HG03108 (cell line): ENCODE measurements at regions not wholly inside any gene's neighbourhood (a gene's known extent, or its start where the extent isn't known, plus 50 kb on each side); places are given as distances from the start of the nearest gene placed in this dataset.
"Not testable (repeated sequence)": the region's sequence is repeated elsewhere in the genome, so short reads cannot be mapped to it uniquely, and the experiment has no call there.

Source experiments
- ATAC-seq: cut with Tn5 transposase; IDR thresholded peaks from one replicate; pipeline ENCODE4 v1.9.1; 2021; ENCODE audit warnings: moderate library complexity; ENCODE audit not compliant: unreplicated experiment

GRCh38 chr3:89002191-89002590 is 105.2 kb upstream of the EPHA3 start:
- ATAC-seq: no peak

DNA sequence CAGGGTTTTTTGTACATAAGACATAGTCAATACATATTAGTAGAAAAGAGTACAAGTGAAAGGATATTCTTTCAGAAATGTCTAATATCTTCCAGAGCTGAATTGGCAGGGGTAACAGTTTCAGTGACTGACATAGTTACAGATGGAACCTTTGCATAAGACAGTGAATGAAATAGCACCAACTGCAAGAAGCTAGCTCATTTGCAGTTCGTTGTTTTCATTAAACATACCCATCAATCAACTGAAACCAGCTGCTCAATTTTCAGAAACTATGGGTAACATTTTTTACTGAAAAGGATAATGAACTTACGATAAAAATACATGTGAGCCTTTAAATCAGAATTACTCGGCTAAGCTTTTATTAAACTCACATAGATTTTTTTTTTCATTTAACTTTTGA is 93.9 kb upstream of the EPHA3 start:
- ATAC-seq: no peak

- ATAC-seq: no peak
Observed at GRCh38 chr3:89017531-89017930, 89.9 kb upstream of the EPHA3 start.

DNA sequence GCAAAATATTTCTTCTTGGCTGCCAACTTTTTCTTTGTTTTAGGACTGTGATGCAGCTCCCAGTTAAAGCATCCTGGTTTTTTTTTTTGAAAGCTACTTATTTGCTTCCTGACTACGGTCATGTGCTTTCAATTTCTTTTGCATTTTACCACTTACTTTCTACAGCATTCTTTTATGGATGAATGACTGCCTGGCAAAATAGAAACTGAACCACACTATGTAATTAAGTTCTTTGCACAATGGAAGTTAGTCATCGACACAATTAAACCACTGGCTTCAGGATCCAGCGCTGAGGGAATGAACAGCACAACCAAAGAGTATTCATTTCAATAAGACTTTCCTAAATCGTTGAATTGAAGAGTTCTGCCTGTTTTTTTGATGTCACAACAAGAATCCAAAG is 82.2 kb upstream of the EPHA3 start:
- ATAC-seq: no peak

GRCh38 chr3:89032346-89033013 is 74.9 kb upstream of the EPHA3 start:
- ATAC-seq: no peak

DNA sequence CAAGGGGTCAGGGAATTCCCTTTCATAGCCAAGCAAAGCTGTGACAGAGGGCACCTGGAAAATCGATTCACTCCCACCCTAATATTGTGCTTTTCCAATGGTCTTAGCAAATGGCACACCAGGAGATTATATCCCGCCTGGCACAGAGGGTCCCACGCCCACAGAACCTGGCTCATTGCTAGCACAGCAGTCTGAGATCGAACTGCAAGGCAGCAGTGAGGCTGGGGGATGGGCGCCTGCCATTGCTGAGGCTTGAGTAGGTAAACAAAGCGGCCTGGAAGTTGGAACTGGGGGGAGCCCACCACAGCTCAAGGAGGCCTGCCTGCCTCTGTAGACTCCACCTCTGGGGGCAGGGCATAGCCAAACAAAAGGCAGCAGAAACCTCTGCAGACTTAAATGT is 72.7 kb upstream of the EPHA3 start:
- not testable (repeated sequence) for ATAC-seq

DNA sequence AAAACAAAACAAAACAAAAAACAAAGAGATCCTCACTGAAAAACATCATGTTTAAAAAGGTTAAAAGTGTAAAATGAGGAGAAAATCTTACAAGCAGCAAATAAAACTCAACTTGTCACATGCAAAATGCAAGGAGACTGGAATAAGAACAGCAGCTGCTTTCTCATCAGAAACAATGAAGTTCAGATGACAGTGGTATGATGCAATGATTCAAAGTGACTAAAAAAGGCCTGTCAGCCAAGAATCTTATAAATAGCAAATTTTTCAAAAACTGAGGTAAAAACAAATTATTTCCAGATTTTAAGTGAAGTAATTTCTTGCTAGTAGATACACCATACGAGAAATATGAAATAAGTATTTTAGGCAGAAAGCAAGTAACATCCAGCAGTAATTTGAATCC is 68.6 kb upstream of the EPHA3 start:
- no peak for ATAC-seq

DNA sequence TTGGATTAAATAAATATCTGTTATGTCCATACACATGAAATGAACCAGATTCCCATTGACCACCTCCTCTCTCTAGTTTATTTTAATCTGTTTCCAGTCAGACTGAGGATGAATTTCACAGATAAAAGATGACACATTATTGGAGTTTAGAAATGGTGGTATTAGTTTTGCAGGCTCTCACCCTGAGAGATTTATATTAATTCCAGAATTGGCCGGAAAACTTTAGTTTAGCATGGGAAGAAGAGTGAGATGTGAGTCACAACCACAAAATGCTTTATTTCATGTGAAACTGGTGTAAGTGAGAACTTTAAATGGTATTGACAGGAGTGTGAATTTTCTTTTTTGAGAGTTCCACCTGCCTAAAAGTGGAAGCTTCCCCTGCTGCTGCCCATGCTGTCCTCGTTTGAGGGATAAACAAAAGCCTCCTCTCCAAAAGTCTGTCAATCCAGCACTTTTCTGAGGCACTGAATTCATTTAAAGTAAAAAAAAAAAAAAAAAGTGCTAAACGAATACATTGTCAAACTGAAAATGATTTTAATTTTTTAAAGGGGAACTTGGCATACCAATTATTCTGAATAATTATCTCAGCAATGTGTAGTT is 65.1 kb upstream of the EPHA3 start:
- ATAC-seq: no peak

- ATAC-seq: no peak
Observed at GRCh38 chr3:89043406-89043932, 64.0 kb upstream of the EPHA3 start.

- no peak for ATAC-seq
Observed at GRCh38 chr3:89046661-89047060, 60.8 kb upstream of the EPHA3 start.

GRCh38 chr3:89049119-89049518 is 58.3 kb upstream of the EPHA3 start:
- ATAC-seq: no peak

DNA sequence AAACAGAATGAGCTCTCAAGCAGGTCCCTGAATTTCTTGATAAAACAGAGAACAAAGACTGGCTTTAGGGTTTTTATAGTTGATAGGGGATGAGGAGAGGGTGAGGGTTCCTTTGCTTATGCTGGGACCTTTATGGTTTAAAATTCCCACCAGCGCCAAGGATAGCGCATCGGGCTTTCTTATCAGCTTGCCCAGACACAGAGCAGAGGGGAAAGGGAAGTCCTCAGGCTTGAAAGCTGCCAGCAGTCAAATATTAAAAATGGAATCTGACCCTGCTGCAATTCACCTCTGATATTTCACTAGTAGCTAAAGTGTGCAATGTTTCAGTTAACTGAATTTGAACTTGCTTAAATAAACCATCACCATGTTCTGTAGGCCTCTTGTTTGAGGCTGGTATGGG is 55.0 kb upstream of the EPHA3 start:
- ATAC-seq: no peak

- no peak for ATAC-seq
Observed at GRCh38 chr3:89057398-89057797, 50.0 kb upstream of the EPHA3 start.
